Esophagus (tissue), 2 donors: ENCODE measurements at regions not wholly inside any gene's neighbourhood (a gene's known extent, or its start where the extent isn't known, plus 50 kb on each side); places are given as distances from the start of the nearest gene placed in this dataset.

ENCODE experiments used
- H3K27ac ChIP-seq, 2 donors: one replicate each; pipeline ENCODE4 v1.5.1; 2013; ENCODE audit warnings: low read depth in 2 of 2, mild to moderate bottlenecking in 2 of 2, inconsistent platforms in 1 of 2, low read length in 1 of 2, moderate library complexity in 1 of 2
- H3K27me3 ChIP-seq, 2 donors: one replicate each; pipeline ENCODE4 v1.6.1; 2013; ENCODE audit warnings: low read length in 2 of 2, control low read depth in 1 of 2, mild to moderate bottlenecking in 1 of 2; ENCODE audit not compliant: insufficient read depth in 2 of 2, control insufficient read depth in 1 of 2
- H3K36me3 ChIP-seq, 2 donors: one replicate each; pipeline ENCODE4 v1.6.1; 2013; ENCODE audit warnings: low read length in 1 of 2; ENCODE audit not compliant: control insufficient read depth in 2 of 2, insufficient read depth in 2 of 2
- H3K4me1 ChIP-seq, 2 donors: one replicate each; pipeline ENCODE4 v1.6.1; 2013; ENCODE audit warnings: low read length in 1 of 2; ENCODE audit not compliant: control insufficient read depth in 2 of 2, insufficient read depth in 2 of 2
- H3K4me3 ChIP-seq, 2 donors: one replicate each; pipeline ENCODE4 v1.5.1; 2013; ENCODE audit warnings: low read length in 2 of 2, mild to moderate bottlenecking in 2 of 2, low read depth in 1 of 2, moderate library complexity in 1 of 2
- H3K9me3 ChIP-seq, 2 donors: one replicate each; pipeline ENCODE4 v1.6.1; 2013; ENCODE audit warnings: mild to moderate bottlenecking in 2 of 2, low read depth in 1 of 2, low read length in 1 of 2, moderate library complexity in 1 of 2; ENCODE audit not compliant: control insufficient read depth in 2 of 2, insufficient read depth in 1 of 2
- WGBS, 2 donors: extraction: QIAGEN DNeasy Blood & Tissue Kit; methylation state at CpG; one replicate each; pipeline ENCODE4 v1.1.7; 2013; 5-methylcytosine and 5-hydroxymethylcytosine counted together
- donor health status: healthy with polysubstance abuse.
- donor health status: Bipolar disorder and iron deficiency.

DNA sequence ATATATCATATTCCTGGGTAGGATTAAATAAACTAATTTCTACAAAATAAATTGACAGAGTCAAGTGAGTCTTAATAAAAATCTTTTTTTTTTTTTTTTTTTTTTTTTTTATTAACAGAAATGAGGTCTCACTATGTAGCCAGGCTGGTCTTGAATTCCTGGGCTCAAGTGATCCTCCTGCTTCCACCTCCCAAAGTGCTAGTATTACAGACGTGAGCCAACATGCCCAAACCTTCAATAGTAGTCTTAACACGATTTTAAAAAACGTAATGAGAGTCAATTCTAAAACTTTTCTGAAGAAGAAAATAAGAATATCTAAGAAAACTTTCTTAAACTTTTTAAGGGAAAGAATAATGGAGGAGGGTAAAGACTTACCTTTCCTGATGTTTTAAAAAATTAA lies 84.2 kb downstream of the YIPF5 start:
- Histone ChIP-seq H3K4me3 (no peak overlapping the region), H3K4me1 (peaks cover 0 to 2% of the 10 kb centered on the region in 2 donors), H3K9me3 (no peaks in the 10 kb centered on the region), H3K36me3 (no peaks in the 10 kb centered on the region), H3K27me3 (no peaks in the 10 kb centered on the region), H3K27ac (no peak overlapping the region)
- 50 to 64% methylated on average over 3 of the region's 3 CpGs for WGBS, 2 donors

DNA sequence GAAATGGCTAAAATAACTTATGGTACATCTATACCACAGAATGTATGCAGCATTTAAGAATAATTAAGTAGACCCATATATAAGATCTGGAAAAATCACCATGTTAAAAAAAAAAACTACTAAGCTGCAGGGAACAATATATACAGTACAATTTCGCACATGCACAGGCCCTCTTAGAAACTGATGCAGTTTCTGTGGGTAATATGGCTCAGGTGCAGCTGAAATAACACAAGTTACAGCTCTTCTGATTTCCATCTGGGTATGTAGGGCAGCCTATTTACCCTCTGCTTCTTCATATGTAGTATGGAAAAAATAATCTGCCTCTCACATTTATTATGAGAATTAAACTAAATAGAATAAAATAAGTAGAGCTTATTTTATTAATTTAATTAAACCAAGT lies 82.9 kb downstream of the YIPF5 start:
- Histone ChIP-seq H3K27me3 (no peaks in the 10 kb centered on the region), H3K36me3 (no peaks in the 10 kb centered on the region), H3K4me1 (peaks cover 0 to 2% of the 10 kb centered on the region in 2 donors), H3K9me3 (no peaks in the 10 kb centered on the region), H3K4me3 (no peak overlapping the region), H3K27ac (no peak overlapping the region)
- WGBS, 2 donors = 89 to 97% methylated on average over 1 of the region's 1 CpG

DNA sequence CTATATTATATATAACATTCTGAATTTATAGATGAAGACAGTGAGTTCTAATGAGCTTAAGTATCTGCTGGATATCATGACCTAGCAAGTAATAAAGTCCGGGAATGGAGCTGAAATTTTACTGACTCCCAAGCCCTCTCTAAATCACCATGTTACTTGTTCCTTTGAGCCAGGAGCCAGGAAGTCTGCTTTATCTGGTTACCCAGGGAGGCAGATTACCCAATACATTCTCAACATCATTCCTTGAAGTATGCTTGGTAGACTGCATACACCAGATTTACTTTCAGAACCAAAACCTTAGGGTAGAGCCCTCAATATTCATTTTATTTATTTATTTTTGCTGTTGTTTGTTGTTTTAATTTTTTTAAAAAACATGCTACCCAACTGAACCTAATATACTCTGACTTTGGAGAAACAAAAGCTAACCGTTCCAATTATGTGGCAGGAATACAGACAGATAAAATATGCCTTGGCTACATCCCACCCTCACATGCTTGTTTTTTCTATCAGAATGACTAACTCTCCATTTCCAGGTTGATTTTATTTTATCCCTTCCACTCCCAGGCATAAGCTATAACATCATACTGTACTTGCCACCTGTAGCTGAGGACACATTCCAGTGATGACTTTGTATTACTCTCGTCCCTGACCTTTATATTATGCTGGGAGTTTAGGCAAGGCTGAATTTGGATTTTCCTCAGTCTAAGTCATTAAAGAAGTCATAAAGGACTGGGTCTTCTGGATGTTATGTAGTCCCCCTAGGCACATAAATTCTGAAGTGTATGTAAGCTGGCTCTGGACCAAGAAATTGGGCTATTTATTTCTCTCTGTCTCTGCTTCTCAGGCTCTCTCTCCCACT lies 82.0 kb downstream of the YIPF5 start:
- no peaks in the 10 kb centered on the region for H3K9me3 ChIP-seq
- H3K4me3 ChIP-seq = no peak overlapping the region
- no peaks in the 10 kb centered on the region for H3K36me3 ChIP-seq
- H3K27me3 ChIP-seq = no peaks in the 10 kb centered on the region
- 82 to 87% methylated on average over 3 of the region's 3 CpGs for WGBS, 2 donors
- H3K4me1 ChIP-seq = peaks cover 0 to 2% of the 10 kb centered on the region in 2 donors
- H3K27ac ChIP-seq = no peak overlapping the region

DNA sequence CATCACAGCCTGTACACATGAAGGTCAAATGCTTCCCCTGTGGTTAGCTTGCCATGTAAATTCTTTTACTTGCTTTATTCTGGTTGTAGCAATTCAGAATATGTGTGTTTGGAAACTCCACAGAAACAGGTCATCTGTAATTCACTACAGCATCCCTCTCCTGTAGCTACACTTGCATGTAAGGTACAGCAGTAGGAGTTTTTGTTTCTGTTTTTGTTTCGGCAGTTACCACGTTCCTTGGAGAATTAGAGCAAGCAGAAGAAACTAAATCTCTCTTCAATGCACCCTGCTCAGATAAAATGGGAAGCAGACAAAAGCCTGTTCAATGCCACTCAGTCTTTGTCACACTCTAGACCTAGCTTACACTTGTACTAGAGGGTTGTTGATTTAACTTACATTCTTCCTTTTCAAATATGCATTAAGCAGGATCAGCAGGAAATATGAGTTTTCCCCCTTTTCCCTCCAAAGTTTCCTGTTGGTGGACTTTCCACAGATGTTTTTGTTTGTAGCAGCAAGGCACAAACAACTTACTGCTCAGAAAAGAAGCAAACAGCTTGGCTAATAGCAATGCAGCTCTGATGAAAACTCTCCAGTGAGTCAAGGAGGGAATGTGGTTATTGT lies 80.9 kb downstream of the YIPF5 start:
- H3K27me3 ChIP-seq = no peaks in the 10 kb centered on the region
- H3K4me1 ChIP-seq = peaks cover 0 to 2% of the 10 kb centered on the region in 2 donors
- no peaks in the 10 kb centered on the region for H3K9me3 ChIP-seq
- H3K36me3 ChIP-seq = no peaks in the 10 kb centered on the region
- H3K27ac ChIP-seq = no peak overlapping the region
- 18 to 20% methylated on average over 2 of the region's 2 CpGs for WGBS, 2 donors
- H3K4me3 ChIP-seq = no peak overlapping the region

DNA sequence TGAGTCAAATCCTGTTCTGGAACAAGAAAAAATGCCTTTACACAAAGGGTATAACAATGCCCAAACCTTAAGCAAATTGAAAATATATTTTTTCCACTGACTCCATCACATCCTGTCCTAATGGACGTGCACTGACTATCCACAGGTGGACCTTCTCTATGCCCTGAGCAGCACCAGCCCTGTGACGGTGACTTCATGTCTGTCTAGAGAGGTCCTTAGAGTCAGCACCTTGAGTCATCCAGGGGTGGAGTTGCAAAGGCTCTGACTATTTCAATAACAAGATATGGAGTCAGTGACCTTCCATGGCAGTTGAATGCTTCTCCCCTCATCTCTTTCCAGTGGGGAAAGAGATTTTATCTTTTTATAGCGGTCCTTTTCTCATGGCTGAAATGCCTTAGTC lies 78.0 kb downstream of the YIPF5 start:
- Histone ChIP-seq H3K27me3 (no peaks in the 10 kb centered on the region), H3K27ac (no peak overlapping the region), H3K36me3 (no peaks in the 10 kb centered on the region), H3K4me1 (peaks cover 0 to 2% of the 10 kb centered on the region in 2 donors), H3K9me3 (no peaks in the 10 kb centered on the region), H3K4me3 (no peak overlapping the region)
- 90 to 96% methylated on average over 3 of the region's 3 CpGs for WGBS, 2 donors

DNA sequence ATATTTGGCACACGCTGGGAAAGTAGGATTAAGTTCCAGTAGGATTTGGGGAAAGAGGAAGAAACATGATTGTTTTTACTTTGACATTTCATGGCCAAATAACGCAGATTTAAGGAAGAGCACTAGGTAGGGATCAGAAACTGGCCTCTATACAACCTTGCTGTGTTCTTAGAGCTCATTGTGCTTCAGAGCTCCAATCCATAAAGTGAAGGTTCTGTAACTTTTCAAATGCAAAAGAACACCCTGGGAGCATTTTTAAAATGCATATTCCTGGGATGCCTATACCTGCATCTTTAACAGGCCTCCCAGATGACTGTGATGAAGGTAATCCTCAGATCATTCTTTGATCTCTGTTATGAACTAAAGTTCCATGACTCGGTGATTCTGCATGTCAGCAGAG lies 77.1 kb downstream of the YIPF5 start:
- 76 to 84% methylated on average over 3 of the region's 3 CpGs for WGBS, 2 donors
- H3K36me3 ChIP-seq = no peaks in the 10 kb centered on the region
- H3K4me1 ChIP-seq = peaks cover 0 to 2% of the 10 kb centered on the region in 2 donors
- no peaks in the 10 kb centered on the region for H3K27me3 ChIP-seq
- no peak overlapping the region for H3K4me3 ChIP-seq
- H3K9me3 ChIP-seq = no peaks in the 10 kb centered on the region
- H3K27ac ChIP-seq = no peak overlapping the region

DNA sequence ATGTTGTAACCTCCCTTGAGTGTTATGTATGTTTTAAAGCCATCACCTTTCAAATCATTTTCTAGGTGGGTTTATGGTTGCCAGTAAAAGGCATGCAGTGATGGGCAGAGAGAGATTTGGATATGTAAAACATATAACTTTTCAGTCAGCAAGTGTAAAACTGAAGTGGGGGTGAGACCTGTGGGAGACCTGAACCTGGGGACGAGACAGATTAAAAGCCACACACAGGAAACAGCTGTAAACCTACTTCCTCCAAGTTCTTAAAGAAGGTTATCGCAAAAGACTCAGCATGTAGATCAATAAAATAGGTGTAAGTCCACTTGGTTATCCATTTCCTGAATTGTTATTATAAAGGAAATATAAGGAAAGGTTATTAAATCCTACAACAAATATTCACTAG lies 76.6 kb downstream of the YIPF5 start:
- H3K4me3 ChIP-seq = no peak overlapping the region
- H3K27me3 ChIP-seq = no peaks in the 10 kb centered on the region
- H3K9me3 ChIP-seq = no peaks in the 10 kb centered on the region
- H3K4me1 ChIP-seq = peaks cover 0 to 2% of the 10 kb centered on the region in 2 donors
- no peaks in the 10 kb centered on the region for H3K36me3 ChIP-seq
- 62 to 72% methylated on average over 2 of the region's 2 CpGs for WGBS, 2 donors
- no peak overlapping the region for H3K27ac ChIP-seq

DNA sequence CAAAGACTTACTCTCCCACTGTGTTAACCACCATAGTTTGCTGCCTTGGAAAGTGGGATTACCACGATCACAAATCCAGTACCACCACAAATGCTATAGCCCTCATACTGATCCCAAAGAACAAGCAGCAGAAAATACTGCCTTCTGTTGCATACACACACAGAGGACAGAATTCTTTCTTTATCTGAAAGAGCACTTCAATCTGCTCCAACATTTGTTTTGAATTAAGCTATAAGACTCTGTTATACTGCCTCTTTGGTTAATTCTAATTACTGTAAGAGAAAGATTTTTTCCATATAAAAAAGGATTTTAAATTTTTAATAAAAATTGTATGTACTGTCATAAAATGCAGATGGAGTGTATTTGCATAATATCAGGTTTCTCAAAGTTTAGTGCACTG lies 69.8 kb downstream of the YIPF5 start:
- Histone ChIP-seq H3K9me3 (no peaks in the 10 kb centered on the region), H3K4me3 (no peak overlapping the region), H3K36me3 (no peaks in the 10 kb centered on the region), H3K27me3 (no peaks in the 10 kb centered on the region), H3K27ac (no peak overlapping the region), H3K4me1 (no peaks in the 10 kb centered on the region)
- WGBS, 2 donors = 90 to 92% methylated on average over 1 of the region's 1 CpG

DNA sequence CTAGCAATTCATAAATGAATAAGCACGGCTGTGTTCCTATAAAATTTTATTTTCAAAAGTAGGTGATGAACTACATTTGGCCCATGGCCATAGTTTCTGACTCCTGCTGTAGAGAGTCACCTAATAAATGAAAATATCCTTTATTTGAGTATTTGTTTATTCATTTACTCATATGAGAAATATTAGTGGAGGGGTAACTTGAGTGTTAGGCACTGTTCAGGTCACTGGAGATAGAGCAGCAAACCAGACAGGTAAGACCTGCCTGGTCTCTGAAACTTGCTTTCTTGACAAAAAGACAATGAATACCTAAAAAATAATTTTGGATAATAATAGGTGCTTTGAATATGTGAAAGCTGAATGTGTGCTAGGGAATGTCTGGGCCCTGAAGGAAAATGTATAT lies 68.8 kb downstream of the YIPF5 start:
- Histone ChIP-seq H3K27me3 (no peaks in the 10 kb centered on the region), H3K27ac (no peak overlapping the region), H3K9me3 (no peaks in the 10 kb centered on the region), H3K4me1 (no peaks in the 10 kb centered on the region), H3K4me3 (no peak overlapping the region), H3K36me3 (no peaks in the 10 kb centered on the region)
- 77 to 85% methylated on average over 1 of the region's 1 CpG for WGBS, 2 donors

DNA sequence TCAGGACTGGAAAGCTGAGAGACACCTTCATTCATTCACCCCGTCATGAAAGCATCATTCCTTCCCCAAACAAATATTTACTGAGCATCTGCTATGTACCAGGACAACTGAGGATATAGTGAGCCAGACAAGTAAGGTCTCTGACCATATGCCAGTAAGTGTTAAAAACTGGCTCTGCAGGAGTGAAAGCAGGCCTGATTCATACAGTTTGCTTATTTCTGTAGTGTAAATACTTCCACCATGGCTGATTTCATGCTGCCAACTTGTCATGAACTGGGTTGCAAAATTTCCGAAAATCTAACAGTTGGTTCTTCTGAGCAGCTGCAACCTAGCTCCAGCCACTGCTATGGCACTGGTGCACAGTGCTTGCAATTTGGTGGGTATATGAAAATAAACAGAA lies 68.1 kb downstream of the YIPF5 start:
- no peak overlapping the region for H3K4me3 ChIP-seq
- 77 to 86% methylated on average over 2 of the region's 2 CpGs for WGBS, 2 donors
- no peaks in the 10 kb centered on the region for H3K9me3 ChIP-seq
- no peak overlapping the region for H3K27ac ChIP-seq
- H3K4me1 ChIP-seq = no peaks in the 10 kb centered on the region
- no peaks in the 10 kb centered on the region for H3K27me3 ChIP-seq
- no peaks in the 10 kb centered on the region for H3K36me3 ChIP-seq
